Mesothelial cell of epicardium (in vitro differentiated cells): ENCODE measurements at regions not wholly inside any gene's neighbourhood (a gene's known extent, or its start where the extent isn't known, plus 50 kb on each side); places are given as distances from the start of the nearest gene placed in this dataset.
"Not testable (repeated sequence)": the region's sequence is repeated elsewhere in the genome, so short reads cannot be mapped to it uniquely, and the experiment has no call there.

Experiments used
- DNase-seq, 2 experiments: peaks; one replicate each; pipeline ENCODE4 v3.0.0; 2021; ENCODE audit warnings: low spot score in 2 of 2; ENCODE audit not compliant: unreplicated experiment in 2 of 2
- H3K27ac Mint-ChIP-seq: 2 replicates; pipeline ENCODE4 v1.8.0; 2021; ENCODE audit warnings: mixed read lengths
- H3K27me3 Mint-ChIP-seq: 2 replicates; pipeline ENCODE4 v1.8.0; 2021; ENCODE audit warnings: low read depth, mixed read lengths
- H3K36me3 Mint-ChIP-seq: 2 replicates; pipeline ENCODE4 v1.8.0; 2021; ENCODE audit warnings: mixed read lengths
- H3K4me1 Mint-ChIP-seq: 2 replicates; pipeline ENCODE4 v1.8.0; 2021; ENCODE audit warnings: mixed read lengths
- H3K4me3 Mint-ChIP-seq: 2 replicates; pipeline ENCODE4 v1.8.0; 2021; ENCODE audit warnings: mild to moderate bottlenecking, moderate library complexity, mixed read lengths
- H3K9me3 Mint-ChIP-seq: 2 replicates; pipeline ENCODE4 v1.8.0; 2021; ENCODE audit warnings: mixed read lengths

DNA sequence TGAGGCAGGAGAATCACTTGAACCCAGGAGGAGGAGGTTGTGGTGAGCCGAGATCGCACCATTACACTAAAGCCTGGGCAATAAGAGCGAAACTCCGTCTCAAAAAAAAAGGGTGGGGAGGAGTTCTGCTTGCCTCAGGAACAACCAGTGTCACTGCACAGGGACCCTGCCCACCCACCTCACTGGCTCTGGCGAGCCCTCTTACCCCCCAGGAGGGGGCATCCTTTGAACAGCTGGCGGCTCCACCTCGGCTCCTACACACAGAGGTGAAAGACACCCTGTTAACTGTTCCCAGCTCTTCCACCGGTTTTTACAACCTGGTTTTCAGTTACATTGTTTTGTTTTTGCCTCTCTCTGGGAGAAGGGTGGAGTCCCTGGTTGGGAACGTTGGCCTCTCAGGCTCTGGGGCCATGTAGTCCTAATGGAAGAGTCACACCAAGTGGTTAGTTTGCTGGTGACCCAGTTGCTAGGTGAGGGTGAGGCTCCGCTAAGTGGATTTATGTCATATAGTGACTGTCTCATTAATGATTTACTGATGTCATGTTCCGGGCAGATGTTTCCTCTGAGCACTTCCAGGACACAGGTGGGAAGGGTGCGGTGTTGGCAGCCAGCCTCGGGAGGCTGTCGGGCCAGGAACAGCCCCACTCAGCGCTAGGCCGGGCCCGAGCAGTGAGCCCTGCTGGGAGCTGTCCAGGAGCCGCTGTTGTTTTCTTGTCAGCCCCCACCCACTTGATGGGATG lies 120.6 kb upstream of the TPTE start:
- H3K27ac Mint-ChIP-seq, H3K36me3 Mint-ChIP-seq, H3K27me3 Mint-ChIP-seq, DNase-seq, H3K4me1 Mint-ChIP-seq, H3K4me3 Mint-ChIP-seq: not testable (repeated sequence)
- peaks cover 15% of the 10 kb centered on the region for H3K9me3 Mint-ChIP-seq

GRCh38 chr21:10402461-10402860 lies 118.9 kb upstream of the TPTE start:
- H3K4me3 Mint-ChIP-seq, H3K27me3 Mint-ChIP-seq, DNase-seq, H3K36me3 Mint-ChIP-seq, H3K27ac Mint-ChIP-seq, H3K4me1 Mint-ChIP-seq: not testable (repeated sequence)
- peaks cover 21% of the 10 kb centered on the region for H3K9me3 Mint-ChIP-seq

GRCh38 chr21:10405331-10405730 lies 116.1 kb upstream of the TPTE start:
- not testable (repeated sequence) for DNase-seq, H3K4me3 Mint-ChIP-seq, H3K36me3 Mint-ChIP-seq, H3K27me3 Mint-ChIP-seq, H3K4me1 Mint-ChIP-seq, H3K27ac Mint-ChIP-seq
- peaks cover 21% of the 10 kb centered on the region for H3K9me3 Mint-ChIP-seq

GRCh38 chr21:10409786-10410185 lies 111.6 kb upstream of the TPTE start:
- H3K36me3 Mint-ChIP-seq, H3K27ac Mint-ChIP-seq, H3K4me3 Mint-ChIP-seq, DNase-seq, H3K27me3 Mint-ChIP-seq, H3K4me1 Mint-ChIP-seq: not testable (repeated sequence)
- peaks cover 17% of the 10 kb centered on the region for H3K9me3 Mint-ChIP-seq

DNA sequence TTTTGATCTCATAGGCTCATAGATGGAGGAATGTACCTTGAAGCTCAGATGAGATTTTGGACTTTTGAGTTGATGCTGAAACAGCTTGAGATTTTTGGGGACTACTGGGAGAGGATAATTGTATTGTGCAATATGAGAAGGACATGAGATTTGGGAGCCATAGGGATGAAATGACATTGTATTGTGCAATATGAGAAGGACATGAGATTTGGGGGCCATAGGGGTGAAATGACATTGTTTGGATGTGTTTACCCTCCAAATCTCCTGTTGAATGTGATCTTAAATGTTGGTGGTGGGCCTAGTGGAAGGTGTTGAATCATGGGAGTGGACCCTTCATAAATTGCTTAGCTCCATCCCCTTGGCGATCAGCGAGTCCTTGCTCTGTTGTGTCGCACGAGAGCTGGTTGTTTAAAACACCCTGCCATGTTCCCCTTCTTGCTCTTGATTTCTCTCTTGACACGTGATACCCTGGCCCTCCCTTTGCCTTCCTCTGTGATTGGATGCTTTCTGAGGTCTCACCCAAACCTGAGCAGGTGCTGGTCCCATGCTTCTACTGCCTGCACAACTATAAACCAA lies 110.9 kb upstream of the TPTE start:
- H3K36me3 Mint-ChIP-seq, DNase-seq, H3K4me3 Mint-ChIP-seq, H3K27me3 Mint-ChIP-seq, H3K4me1 Mint-ChIP-seq, H3K27ac Mint-ChIP-seq: not testable (repeated sequence)
- H3K9me3 Mint-ChIP-seq: peaks cover 11% of the 10 kb centered on the region

DNA sequence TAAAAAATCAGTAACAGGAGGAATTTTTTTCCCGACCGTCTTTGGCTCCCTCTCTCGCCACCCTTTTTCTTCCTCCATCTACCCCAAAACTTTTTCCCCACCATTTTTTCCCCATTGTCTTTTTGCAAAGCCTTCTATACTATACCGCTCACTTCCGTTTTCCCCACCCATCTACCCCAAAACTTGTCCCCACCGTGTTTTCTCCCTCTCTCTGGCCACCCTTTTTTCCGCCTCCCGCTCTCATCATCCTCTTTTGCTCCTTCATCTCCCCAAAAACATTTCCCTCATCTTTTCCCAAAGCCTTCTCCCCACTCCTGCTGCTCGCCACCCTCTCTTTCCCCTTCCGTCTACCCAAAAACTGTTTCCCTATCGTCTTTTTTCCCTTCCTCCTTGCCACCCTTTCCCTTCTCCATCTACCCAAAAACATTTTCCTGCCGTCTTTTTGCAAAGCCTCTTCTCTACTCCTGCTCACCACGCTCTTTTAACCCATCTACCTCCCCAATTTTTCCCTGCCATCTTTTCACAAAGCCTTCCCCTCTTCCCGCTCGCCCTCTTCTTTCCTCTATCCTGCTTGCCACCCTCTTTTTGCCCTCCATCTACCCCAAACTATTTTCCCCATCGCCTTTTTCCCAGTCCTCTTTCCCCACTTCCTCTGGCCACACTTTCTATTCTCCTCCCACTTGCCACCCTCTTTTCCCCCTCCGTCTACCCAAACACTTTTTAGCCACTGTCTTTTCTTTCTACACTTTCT lies 109.4 kb upstream of the TPTE start:
- H3K4me1 Mint-ChIP-seq, H3K27me3 Mint-ChIP-seq, DNase-seq, H3K4me3 Mint-ChIP-seq, H3K36me3 Mint-ChIP-seq, H3K9me3 Mint-ChIP-seq, H3K27ac Mint-ChIP-seq: not testable (repeated sequence)

- H3K27ac Mint-ChIP-seq, DNase-seq, H3K27me3 Mint-ChIP-seq, H3K36me3 Mint-ChIP-seq, H3K4me1 Mint-ChIP-seq, H3K9me3 Mint-ChIP-seq, H3K4me3 Mint-ChIP-seq: not testable (repeated sequence)
Observed at GRCh38 chr21:10412928-10413246, 108.5 kb upstream of the TPTE start.

GRCh38 chr21:10413247-10414120 lies 107.9 kb upstream of the TPTE start:
- H3K27ac Mint-ChIP-seq, H3K36me3 Mint-ChIP-seq, H3K9me3 Mint-ChIP-seq, DNase-seq, H3K27me3 Mint-ChIP-seq, H3K4me1 Mint-ChIP-seq, H3K4me3 Mint-ChIP-seq: not testable (repeated sequence)

DNA sequence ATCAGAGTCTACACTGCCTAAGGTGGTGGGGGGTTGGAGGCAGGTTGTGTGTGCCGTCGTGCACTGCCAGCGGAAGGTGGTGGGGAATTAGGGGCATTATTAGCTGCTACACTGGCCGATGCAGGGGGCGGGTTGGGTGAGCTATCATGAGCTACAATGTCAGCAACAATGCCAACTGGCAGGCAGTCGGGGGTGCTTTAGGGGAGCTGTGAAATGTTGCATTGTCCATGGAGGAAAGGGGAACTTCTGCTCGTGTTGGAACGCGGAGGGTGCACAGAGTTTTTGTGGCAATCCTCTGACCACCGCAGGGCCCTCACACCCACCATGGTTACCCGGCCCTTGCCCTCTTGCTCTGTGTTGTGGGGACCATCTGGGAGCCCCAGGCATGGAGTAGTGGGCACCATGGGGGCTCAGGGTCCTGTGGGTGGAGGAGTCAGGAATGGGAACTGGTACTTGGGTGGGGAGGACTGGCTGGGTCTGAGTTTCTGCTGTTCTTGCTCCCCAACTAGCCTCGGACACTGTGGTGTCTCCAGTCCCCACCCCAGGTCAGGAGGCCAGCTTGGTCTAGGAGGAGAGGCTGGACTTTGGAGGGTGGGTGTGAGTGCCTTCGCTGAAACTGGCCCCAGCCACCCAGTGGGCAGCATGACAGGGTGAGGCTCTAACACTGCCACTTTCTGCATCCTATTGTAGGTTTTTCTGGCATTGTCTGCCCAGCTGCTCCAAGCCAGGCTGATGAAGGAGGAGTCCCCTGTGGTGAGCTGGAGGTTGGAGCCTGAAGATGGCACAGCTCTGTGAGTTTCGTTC lies 107.1 kb upstream of the TPTE start:
- not testable (repeated sequence) for H3K9me3 Mint-ChIP-seq, H3K27me3 Mint-ChIP-seq, H3K4me1 Mint-ChIP-seq, H3K4me3 Mint-ChIP-seq, H3K36me3 Mint-ChIP-seq, H3K27ac Mint-ChIP-seq, DNase-seq

GRCh38 chr21:10414925-10415254 lies 106.5 kb upstream of the TPTE start:
- not testable (repeated sequence) for DNase-seq, H3K4me1 Mint-ChIP-seq, H3K36me3 Mint-ChIP-seq, H3K27ac Mint-ChIP-seq, H3K9me3 Mint-ChIP-seq, H3K4me3 Mint-ChIP-seq, H3K27me3 Mint-ChIP-seq

- not testable (repeated sequence) for H3K4me1 Mint-ChIP-seq, H3K27me3 Mint-ChIP-seq
Observed at GRCh38 chr21:10415456-10415855, 105.9 kb upstream of the TPTE start.

DNA sequence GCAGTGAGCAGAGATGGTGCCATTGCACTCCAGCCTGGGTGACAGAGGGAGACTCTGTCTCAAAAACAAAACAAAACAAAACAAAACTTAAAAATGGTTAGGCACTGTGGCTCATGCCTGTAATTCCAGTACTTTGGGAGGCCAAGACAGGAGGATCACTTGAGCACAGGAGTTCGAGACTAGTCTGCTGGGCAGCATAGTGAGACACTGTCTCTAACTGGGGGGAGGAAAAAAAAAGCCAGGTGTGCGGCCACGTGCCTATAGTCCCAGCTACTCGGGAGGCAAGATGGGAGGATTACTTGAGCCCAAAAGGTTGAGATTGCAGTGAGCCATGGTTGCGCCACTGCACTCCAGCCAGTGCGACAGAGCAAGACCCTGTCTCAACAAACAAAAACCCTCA lies 105.5 kb upstream of the TPTE start:
- not testable (repeated sequence) for H3K27ac Mint-ChIP-seq, H3K27me3 Mint-ChIP-seq, H3K4me1 Mint-ChIP-seq, H3K9me3 Mint-ChIP-seq, DNase-seq, H3K4me3 Mint-ChIP-seq, H3K36me3 Mint-ChIP-seq

More at GRCh38 chr21:10415456-10415855, 105.9 kb upstream of the TPTE start:
- DNase-seq, H3K9me3 Mint-ChIP-seq, H3K36me3 Mint-ChIP-seq, H3K27ac Mint-ChIP-seq, H3K4me3 Mint-ChIP-seq: not testable (repeated sequence)

GRCh38 chr21:10416691-10417447 lies 104.5 kb upstream of the TPTE start:
- H3K36me3 Mint-ChIP-seq, H3K27me3 Mint-ChIP-seq, H3K9me3 Mint-ChIP-seq, H3K27ac Mint-ChIP-seq, H3K4me3 Mint-ChIP-seq, DNase-seq, H3K4me1 Mint-ChIP-seq: not testable (repeated sequence)
